ENCODE measurements at regions not wholly inside any gene's neighbourhood (a gene's known extent, or its start where the extent isn't known, plus 50 kb on each side); places are given as distances from the start of the nearest gene placed in this dataset.

DNA sequence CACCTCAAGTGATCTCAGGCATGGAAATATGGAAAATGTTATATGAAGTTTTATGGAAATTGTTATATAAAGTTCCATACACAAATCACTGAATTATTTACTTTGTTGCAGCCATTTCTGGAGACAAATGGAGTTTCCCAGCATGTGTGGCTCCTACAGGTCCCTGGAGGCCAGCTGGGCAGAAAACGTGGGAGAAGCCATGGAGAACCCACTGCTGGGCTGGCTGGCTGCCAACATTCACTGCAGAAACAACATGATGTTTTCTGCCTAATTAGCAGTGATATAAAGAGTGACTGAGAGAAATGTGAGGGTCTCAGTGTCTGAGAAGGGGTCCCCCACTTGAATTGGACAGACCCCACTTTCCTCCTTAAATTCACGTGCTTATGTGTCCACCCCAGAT is 208.8 kb upstream of the IRX2 start (continued):
- TF ChIP-seq, protein P1, sequence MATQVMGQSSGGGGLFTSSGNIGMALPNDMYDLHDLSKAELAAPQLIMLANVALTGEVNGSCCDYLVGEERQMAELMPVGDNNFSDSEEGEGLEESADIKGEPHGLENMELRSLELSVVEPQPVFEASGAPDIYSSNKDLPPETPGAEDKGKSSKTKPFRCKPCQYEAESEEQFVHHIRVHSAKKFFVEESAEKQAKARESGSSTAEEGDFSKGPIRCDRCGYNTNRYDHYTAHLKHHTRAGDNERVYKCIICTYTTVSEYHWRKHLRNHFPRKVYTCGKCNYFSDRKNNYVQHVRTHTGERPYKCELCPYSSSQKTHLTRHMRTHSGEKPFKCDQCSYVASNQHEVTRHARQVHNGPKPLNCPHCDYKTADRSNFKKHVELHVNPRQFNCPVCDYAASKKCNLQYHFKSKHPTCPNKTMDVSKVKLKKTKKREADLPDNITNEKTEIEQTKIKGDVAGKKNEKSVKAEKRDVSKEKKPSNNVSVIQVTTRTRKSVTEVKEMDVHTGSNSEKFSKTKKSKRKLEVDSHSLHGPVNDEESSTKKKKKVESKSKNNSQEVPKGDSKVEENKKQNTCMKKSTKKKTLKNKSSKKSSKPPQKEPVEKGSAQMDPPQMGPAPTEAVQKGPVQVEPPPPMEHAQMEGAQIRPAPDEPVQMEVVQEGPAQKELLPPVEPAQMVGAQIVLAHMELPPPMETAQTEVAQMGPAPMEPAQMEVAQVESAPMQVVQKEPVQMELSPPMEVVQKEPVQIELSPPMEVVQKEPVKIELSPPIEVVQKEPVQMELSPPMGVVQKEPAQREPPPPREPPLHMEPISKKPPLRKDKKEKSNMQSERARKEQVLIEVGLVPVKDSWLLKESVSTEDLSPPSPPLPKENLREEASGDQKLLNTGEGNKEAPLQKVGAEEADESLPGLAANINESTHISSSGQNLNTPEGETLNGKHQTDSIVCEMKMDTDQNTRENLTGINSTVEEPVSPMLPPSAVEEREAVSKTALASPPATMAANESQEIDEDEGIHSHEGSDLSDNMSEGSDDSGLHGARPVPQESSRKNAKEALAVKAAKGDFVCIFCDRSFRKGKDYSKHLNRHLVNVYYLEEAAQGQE (IDR thresholded peaks at IDR 0.05; ENCODE audit: unreplicated experiment), result no peak
- TF ChIP-seq POLR2AphosphoS5 (IDR thresholded peaks at IDR 0.05; ENCODE audit: low read depth) (no peak), EZH2phosphoT487 (IDR thresholded peaks at IDR 0.05; ENCODE audit: unreplicated experiment) (no peak), ZNF331 (CRISPR knock-in tag; IDR thresholded peaks at IDR 0.05; ENCODE audit: low read depth) (no peak), JUNB (IDR thresholded peaks at IDR 0.05; ENCODE audit: unreplicated experiment) (no peak), ZNF114 (CRISPR knock-in tag; IDR thresholded peaks at IDR 0.05) (no peak)
- TF ChIP-seq, protein P2, sequence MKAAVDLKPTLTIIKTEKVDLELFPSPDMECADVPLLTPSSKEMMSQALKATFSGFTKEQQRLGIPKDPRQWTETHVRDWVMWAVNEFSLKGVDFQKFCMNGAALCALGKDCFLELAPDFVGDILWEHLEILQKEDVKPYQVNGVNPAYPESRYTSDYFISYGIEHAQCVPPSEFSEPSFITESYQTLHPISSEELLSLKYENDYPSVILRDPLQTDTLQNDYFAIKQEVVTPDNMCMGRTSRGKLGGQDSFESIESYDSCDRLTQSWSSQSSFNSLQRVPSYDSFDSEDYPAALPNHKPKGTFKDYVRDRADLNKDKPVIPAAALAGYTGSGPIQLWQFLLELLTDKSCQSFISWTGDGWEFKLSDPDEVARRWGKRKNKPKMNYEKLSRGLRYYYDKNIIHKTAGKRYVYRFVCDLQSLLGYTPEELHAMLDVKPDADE (IDR thresholded peaks at IDR 0.05), result no peak
- TF ChIP-seq, protein P3, sequence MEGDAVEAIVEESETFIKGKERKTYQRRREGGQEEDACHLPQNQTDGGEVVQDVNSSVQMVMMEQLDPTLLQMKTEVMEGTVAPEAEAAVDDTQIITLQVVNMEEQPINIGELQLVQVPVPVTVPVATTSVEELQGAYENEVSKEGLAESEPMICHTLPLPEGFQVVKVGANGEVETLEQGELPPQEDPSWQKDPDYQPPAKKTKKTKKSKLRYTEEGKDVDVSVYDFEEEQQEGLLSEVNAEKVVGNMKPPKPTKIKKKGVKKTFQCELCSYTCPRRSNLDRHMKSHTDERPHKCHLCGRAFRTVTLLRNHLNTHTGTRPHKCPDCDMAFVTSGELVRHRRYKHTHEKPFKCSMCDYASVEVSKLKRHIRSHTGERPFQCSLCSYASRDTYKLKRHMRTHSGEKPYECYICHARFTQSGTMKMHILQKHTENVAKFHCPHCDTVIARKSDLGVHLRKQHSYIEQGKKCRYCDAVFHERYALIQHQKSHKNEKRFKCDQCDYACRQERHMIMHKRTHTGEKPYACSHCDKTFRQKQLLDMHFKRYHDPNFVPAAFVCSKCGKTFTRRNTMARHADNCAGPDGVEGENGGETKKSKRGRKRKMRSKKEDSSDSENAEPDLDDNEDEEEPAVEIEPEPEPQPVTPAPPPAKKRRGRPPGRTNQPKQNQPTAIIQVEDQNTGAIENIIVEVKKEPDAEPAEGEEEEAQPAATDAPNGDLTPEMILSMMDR (conservative IDR thresholded peaks at IDR 0.05; ENCODE audit: low read depth in 2 of 2), result no peak

DNA sequence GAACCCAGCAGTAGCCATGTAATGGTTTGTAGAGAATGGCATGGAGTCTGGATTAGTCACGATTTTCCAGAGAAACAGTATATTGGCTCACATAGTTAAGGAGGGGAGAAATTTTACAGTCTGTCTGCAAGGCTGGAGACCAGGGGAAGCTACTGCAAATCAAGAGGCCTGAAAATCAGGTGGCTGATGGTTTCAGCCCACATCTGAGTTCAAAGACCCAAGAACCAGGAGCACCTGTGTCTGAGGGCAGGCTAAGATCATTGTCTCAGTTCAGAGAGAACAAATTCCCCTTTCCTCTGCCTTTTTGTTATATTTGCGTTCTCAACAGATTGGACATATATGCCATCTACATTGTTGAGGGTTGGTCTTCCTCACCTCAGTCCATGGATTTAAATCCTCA is 207.5 kb upstream of the IRX2 start:
- Histone ChIP-seq H3K79me2 (replicated peaks; ENCODE audit: insufficient read depth) (no peaks in the 10 kb centered on the region), H3K4me3 (no peak overlapping the region), H4K20me1 (replicated peaks; ENCODE audit: insufficient read depth) (no peaks in the 10 kb centered on the region), H3K27me3 (ENCODE audit: insufficient read depth) (no peaks in the 10 kb centered on the region), H3K36me3 (ENCODE audit: insufficient read depth) (no peaks in the 10 kb centered on the region), H3K27ac (ENCODE audit: low read depth) (no peak overlapping the region), H3K4me1 (ENCODE audit: insufficient read depth) (no peaks in the 10 kb centered on the region), H2AFZ (no peak overlapping the region), H3K4me2 (no peak overlapping the region), H3F3A (replicated peaks; ENCODE audit: low read depth) (no peaks in the 10 kb centered on the region), H3K9me2 (ENCODE audit: insufficient read depth) (peaks cover 4% of the 10 kb centered on the region; the same call in 1 of the 2 replicates)
- Mint-ChIP-seq H3K4me3 (no peak overlapping the region), H3K27ac (no peak overlapping the region), H3K9me3 (peaks cover 24% of the 10 kb centered on the region), H3K27me3 (ENCODE audit: insufficient read depth, low read depth, poor library complexity) (no peaks in the 10 kb centered on the region), H3K36me3 (ENCODE audit: low read depth) (peaks cover 7% of the 10 kb centered on the region; the same call in 1 of the 3 replicates), H3K4me1 (no peaks in the 10 kb centered on the region)
- no peak for ATAC-seq
- DNase-seq (ENCODE audit: low spot score), result no peak
- TF ChIP-seq EZH2phosphoT487 (IDR thresholded peaks at IDR 0.05; ENCODE audit: unreplicated experiment), result no peak
- TF ChIP-seq NANOG (IDR thresholded peaks at IDR 0.05; ENCODE audit: borderline replicate concordance), result no peak
- no peak for TF ChIP-seq POLR2AphosphoS5 (IDR thresholded peaks at IDR 0.05; ENCODE audit: low read depth)
- TF ChIP-seq CREB1 (CRISPR knock-in tag; IDR thresholded peaks at IDR 0.05; ENCODE audit: low read depth), result no peak
- no peak for TF ChIP-seq ZNF331 (CRISPR knock-in tag; IDR thresholded peaks at IDR 0.05; ENCODE audit: low read depth)
- TF ChIP-seq EZH2 (IDR thresholded peaks at IDR 0.05; ENCODE audit: low read depth, unreplicated experiment), result no peak
- TF ChIP-seq JUNB (IDR thresholded peaks at IDR 0.05; ENCODE audit: unreplicated experiment), result no peak
- TF ChIP-seq, protein P4, sequence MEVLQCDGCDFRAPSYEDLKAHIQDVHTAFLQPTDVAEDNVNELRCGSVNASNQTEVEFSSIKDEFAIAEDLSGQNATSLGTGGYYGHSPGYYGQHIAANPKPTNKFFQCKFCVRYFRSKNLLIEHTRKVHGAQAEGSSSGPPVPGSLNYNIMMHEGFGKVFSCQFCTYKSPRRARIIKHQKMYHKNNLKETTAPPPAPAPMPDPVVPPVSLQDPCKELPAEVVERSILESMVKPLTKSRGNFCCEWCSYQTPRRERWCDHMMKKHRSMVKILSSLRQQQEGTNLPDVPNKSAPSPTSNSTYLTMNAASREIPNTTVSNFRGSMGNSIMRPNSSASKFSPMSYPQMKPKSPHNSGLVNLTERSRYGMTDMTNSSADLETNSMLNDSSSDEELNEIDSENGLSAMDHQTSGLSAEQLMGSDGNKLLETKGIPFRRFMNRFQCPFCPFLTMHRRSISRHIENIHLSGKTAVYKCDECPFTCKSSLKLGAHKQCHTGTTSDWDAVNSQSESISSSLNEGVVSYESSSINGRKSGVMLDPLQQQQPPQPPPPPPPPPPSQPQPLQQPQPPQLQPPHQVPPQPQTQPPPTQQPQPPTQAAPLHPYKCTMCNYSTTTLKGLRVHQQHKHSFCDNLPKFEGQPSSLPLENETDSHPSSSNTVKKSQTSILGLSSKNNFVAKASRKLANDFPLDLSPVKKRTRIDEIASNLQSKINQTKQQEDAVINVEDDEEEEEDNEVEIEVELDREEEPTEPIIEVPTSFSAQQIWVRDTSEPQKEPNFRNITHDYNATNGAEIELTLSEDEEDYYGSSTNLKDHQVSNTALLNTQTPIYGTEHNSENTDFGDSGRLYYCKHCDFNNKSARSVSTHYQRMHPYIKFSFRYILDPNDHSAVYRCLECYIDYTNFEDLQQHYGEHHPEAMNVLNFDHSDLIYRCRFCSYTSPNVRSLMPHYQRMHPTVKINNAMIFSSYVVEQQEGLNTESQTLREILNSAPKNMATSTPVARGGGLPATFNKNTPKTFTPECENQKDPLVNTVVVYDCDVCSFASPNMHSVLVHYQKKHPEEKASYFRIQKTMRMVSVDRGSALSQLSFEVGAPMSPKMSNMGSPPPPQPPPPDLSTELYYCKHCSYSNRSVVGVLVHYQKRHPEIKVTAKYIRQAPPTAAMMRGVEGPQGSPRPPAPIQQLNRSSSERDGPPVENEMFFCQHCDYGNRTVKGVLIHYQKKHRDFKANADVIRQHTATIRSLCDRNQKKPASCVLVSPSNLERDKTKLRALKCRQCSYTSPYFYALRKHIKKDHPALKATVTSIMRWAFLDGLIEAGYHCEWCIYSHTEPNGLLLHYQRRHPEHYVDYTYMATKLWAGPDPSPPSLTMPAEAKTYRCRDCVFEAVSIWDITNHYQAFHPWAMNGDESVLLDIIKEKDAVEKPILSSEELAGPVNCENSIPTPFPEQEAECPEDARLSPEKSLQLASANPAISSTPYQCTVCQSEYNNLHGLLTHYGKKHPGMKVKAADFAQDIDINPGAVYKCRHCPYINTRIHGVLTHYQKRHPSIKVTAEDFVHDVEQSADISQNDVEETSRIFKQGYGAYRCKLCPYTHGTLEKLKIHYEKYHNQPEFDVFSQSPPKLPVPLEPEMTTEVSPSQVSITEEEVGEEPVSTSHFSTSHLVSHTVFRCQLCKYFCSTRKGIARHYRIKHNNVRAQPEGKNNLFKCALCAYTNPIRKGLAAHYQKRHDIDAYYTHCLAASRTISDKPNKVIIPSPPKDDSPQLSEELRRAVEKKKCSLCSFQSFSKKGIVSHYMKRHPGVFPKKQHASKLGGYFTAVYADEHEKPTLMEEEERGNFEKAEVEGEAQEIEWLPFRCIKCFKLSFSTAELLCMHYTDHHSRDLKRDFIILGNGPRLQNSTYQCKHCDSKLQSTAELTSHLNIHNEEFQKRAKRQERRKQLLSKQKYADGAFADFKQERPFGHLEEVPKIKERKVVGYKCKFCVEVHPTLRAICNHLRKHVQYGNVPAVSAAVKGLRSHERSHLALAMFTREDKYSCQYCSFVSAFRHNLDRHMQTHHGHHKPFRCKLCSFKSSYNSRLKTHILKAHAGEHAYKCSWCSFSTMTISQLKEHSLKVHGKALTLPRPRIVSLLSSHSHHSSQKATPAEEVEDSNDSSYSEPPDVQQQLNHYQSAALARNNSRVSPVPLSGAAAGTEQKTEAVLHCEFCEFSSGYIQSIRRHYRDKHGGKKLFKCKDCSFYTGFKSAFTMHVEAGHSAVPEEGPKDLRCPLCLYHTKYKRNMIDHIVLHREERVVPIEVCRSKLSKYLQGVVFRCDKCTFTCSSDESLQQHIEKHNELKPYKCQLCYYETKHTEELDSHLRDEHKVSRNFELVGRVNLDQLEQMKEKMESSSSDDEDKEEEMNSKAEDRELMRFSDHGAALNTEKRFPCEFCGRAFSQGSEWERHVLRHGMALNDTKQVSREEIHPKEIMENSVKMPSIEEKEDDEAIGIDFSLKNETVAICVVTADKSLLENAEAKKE (CRISPR knock-in tag; IDR thresholded peaks at IDR 0.05), result no peak
